GM12865 (cell line): ENCODE measurements at regions not wholly inside any gene's neighbourhood (a gene's known extent, or its start where the extent isn't known, plus 50 kb on each side); places are given as distances from the start of the nearest gene placed in this dataset.

Source experiments
- DNase-seq: peaks from one replicate; pipeline ENCODE4 v3.0.0; 2010; ENCODE audit warnings: low read depth
- H3K4me3 ChIP-seq: 2 replicates; pipeline ENCODE4 v1.5.1; 2011; ENCODE audit warnings: mild to moderate bottlenecking, low read depth, low read length, control low read depth
- CTCF ChIP-seq: IDR thresholded peaks from 2 replicates; pipeline ENCODE4 v1.5.1; 2011; ENCODE audit warnings: low read length, control low read depth, low read depth, inconsistent platforms; ENCODE audit not compliant: insufficient read depth; ENCODE audit errors: missing control alignments

- peak; percentile 69 for DNase-seq
- H3K4me3 ChIP-seq, result peak overlapping the region; percentile 33
- no peak for TF ChIP-seq CTCF
Observed at GRCh38 chr21:14685568-14685967, 139.5 kb upstream of the SAMSN1 start.

GRCh38 chr21:14684071-14684470, 138.0 kb upstream of the SAMSN1 start:
- no peak for TF ChIP-seq CTCF
- no peak overlapping the region for H3K4me3 ChIP-seq

GRCh38 chr21:14683063-14683462, 136.9 kb upstream of the SAMSN1 start:
- no peak for DNase-seq
- no peak overlapping the region for H3K4me3 ChIP-seq
- no peak for TF ChIP-seq CTCF

More at GRCh38 chr21:14684071-14684470, 138.0 kb upstream of the SAMSN1 start:
- DNase-seq, result peak; percentile 60

- DNase-seq, result no peak
- TF ChIP-seq CTCF, result no peak
- H3K4me3 ChIP-seq, result no peak overlapping the region
Observed at GRCh38 chr21:14678973-14679574, 133.0 kb upstream of the SAMSN1 start.

- no peak for TF ChIP-seq CTCF
- DNase-seq, result no peak
- no peak overlapping the region for H3K4me3 ChIP-seq
Observed at GRCh38 chr21:14677639-14678179, 131.6 kb upstream of the SAMSN1 start.

GRCh38 chr21:14677013-14677412, 130.9 kb upstream of the SAMSN1 start:
- TF ChIP-seq CTCF, result no peak
- no peak for DNase-seq
- no peak overlapping the region for H3K4me3 ChIP-seq
